ENCODE measurements at regions not wholly inside any gene's neighbourhood (a gene's known extent, or its start where the extent isn't known, plus 50 kb on each side); places are given as distances from the start of the nearest gene placed in this dataset.

- Histone ChIP-seq H3K36me3 (replicated peaks in 1 of 2; ENCODE audit: control insufficient read depth in 2 of 2, insufficient read depth in 2 of 2, low read length in 2 of 2) (no peaks in the 10 kb centered on the region), H2BK120ac (ENCODE audit: low read depth, low read length) (no peak overlapping the region), H3K27me3 (ENCODE audit: control insufficient read depth in 3 of 3, insufficient read depth in 3 of 3, low read depth in 1 of 3, low read length in 3 of 3) (no peaks in the 10 kb centered on the region), H2AK5ac (ENCODE audit: low read depth, low read length) (no peak overlapping the region), H2BK15ac (ENCODE audit: low read length) (no peak overlapping the region), H3K79me1 (ENCODE audit: low read depth, low read length) (no peaks in the 10 kb centered on the region), H3K14ac (ENCODE audit: low read length) (no peak overlapping the region), H3K4me3 (ENCODE audit: low read length in 2 of 2) (no peak overlapping the region), H3K9me3 (replicated peaks in 1 of 2; ENCODE audit: control insufficient read depth in 2 of 2, insufficient read depth in 1 of 2, low read depth in 1 of 2, low read length in 2 of 2) (peaks cover 0 to 3% of the 10 kb centered on the region in 2 donors), H4K91ac (ENCODE audit: low read depth, low read length, poor library complexity) (no peak overlapping the region), H3K23ac (ENCODE audit: low read depth, low read length, poor library complexity) (no peak overlapping the region), H2AFZ (ENCODE audit: low read length) (no peak overlapping the region), H2BK12ac (ENCODE audit: low read length) (no peak overlapping the region), H3K4ac (ENCODE audit: low read length) (no peak overlapping the region), H3K18ac (ENCODE audit: low read length) (no peak overlapping the region), H3K4me1 (ENCODE audit: control insufficient read depth in 2 of 2, insufficient read depth in 1 of 2, low read depth in 1 of 2, low read length in 2 of 2) (peaks cover 0 to 6% of the 10 kb centered on the region in 2 donors), H4K8ac (ENCODE audit: low read depth, low read length) (no peak overlapping the region), H2BK5ac (ENCODE audit: low read length) (no peak overlapping the region), H3K4me2 (ENCODE audit: insufficient read depth, low read length, poor library complexity, severe bottlenecking) (no peak overlapping the region), H3K9ac (ENCODE audit: low read depth, low read length, poor library complexity) (no peak overlapping the region), H3K27ac (replicated peaks; ENCODE audit: low read length) (no peak overlapping the region)
- no CpG with 5 or more reads among the region's 8 CpGs for WGBS, 2 donors (ENCODE audit: extremely low coverage in 2 of 2, insufficient read length in 2 of 2, insufficient replicate concordance in 1 of 2)
- no peak for DNase-seq (ENCODE audit: low spot score)
Observed at GRCh38 chr16:17632667-17633066, 161.9 kb upstream of the XYLT1 start.

DNA sequence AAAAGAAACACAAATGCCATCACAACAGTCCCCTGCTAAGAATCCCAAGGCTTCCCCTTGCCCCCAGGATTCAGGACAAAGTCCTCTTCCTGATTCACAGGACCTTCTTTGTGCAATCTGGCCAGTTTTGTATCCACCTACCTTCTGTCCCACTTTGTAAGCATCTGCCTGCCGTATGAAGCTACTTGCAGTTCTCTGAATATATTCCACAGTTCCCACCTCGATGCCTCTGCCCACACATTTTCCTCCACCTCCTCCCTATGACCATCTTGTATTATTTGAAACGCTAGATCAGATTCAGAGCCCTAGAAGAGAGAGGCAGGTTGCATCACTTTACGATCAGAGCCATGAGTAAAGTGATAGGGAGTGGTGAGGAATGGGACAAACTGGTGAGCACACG, 159.2 kb upstream of the XYLT1 start:
- H2AFZ ChIP-seq (ENCODE audit: low read length), result no peak overlapping the region
- H2BK15ac ChIP-seq (ENCODE audit: low read length), result no peak overlapping the region
- no peaks in the 10 kb centered on the region for H3K27me3 ChIP-seq (ENCODE audit: control insufficient read depth in 3 of 3, insufficient read depth in 3 of 3, low read depth in 1 of 3, low read length in 3 of 3)
- no peak overlapping the region for H2AK5ac ChIP-seq (ENCODE audit: low read depth, low read length)
- H2BK120ac ChIP-seq (ENCODE audit: low read depth, low read length), result no peak overlapping the region
- no peak overlapping the region for H3K14ac ChIP-seq (ENCODE audit: low read length)
- H4K91ac ChIP-seq (ENCODE audit: low read depth, low read length, poor library complexity), result no peak overlapping the region
- peaks cover 0 to 5% of the 10 kb centered on the region in 2 donors for H3K9me3 ChIP-seq (replicated peaks in 1 of 2; ENCODE audit: control insufficient read depth in 2 of 2, insufficient read depth in 1 of 2, low read depth in 1 of 2, low read length in 2 of 2)
- no peak for DNase-seq (ENCODE audit: low spot score)
- no peak overlapping the region for H2BK5ac ChIP-seq (ENCODE audit: low read length)
- no peak overlapping the region for H3K4me2 ChIP-seq (ENCODE audit: insufficient read depth, low read length, poor library complexity, severe bottlenecking)
- no peak overlapping the region for H3K27ac ChIP-seq (replicated peaks; ENCODE audit: low read length)
- H3K4ac ChIP-seq (ENCODE audit: low read length), result no peak overlapping the region
- H3K4me1 ChIP-seq (ENCODE audit: control insufficient read depth in 2 of 2, insufficient read depth in 1 of 2, low read depth in 1 of 2, low read length in 2 of 2), result peaks cover 0 to 6% of the 10 kb centered on the region in 2 donors
- no peak overlapping the region for H2BK12ac ChIP-seq (ENCODE audit: low read length)
- H3K4me3 ChIP-seq (ENCODE audit: low read length in 2 of 2), result no peak overlapping the region
- H3K9ac ChIP-seq (ENCODE audit: low read depth, low read length, poor library complexity), result no peak overlapping the region
- H4K8ac ChIP-seq (ENCODE audit: low read depth, low read length), result no peak overlapping the region
- H3K79me1 ChIP-seq (ENCODE audit: low read depth, low read length), result no peaks in the 10 kb centered on the region
- no peaks in the 10 kb centered on the region for H3K36me3 ChIP-seq (replicated peaks in 1 of 2; ENCODE audit: control insufficient read depth in 2 of 2, insufficient read depth in 2 of 2, low read length in 2 of 2)
- H3K23ac ChIP-seq (ENCODE audit: low read depth, low read length, poor library complexity), result no peak overlapping the region
- WGBS, 2 donors (ENCODE audit: extremely low coverage in 2 of 2, insufficient read length in 2 of 2, insufficient replicate concordance in 1 of 2), result no CpG with 5 or more reads among the region's 5 CpGs
- no peak overlapping the region for H3K18ac ChIP-seq (ENCODE audit: low read length)

GRCh38 chr16:17628983-17629382, 158.2 kb upstream of the XYLT1 start:
- no peak overlapping the region for H3K4ac ChIP-seq (ENCODE audit: low read length)
- no peak overlapping the region for H4K91ac ChIP-seq (ENCODE audit: low read depth, low read length, poor library complexity)
- no peak overlapping the region for H3K18ac ChIP-seq (ENCODE audit: low read length)
- no peak overlapping the region for H2AFZ ChIP-seq (ENCODE audit: low read length)
- no peak overlapping the region for H3K4me2 ChIP-seq (ENCODE audit: insufficient read depth, low read length, poor library complexity, severe bottlenecking)
- H2BK12ac ChIP-seq (ENCODE audit: low read length), result no peak overlapping the region
- no peak overlapping the region for H4K8ac ChIP-seq (ENCODE audit: low read depth, low read length)
- peaks cover 0 to 6% of the 10 kb centered on the region in 2 donors for H3K4me1 ChIP-seq (ENCODE audit: control insufficient read depth in 2 of 2, insufficient read depth in 1 of 2, low read depth in 1 of 2, low read length in 2 of 2)
- no peak overlapping the region for H2BK5ac ChIP-seq (ENCODE audit: low read length)
- H3K23ac ChIP-seq (ENCODE audit: low read depth, low read length, poor library complexity), result no peak overlapping the region
- WGBS, 2 donors (ENCODE audit: extremely low coverage in 2 of 2, insufficient read length in 2 of 2, insufficient replicate concordance in 1 of 2), result no CpG with 5 or more reads among the region's 1 CpG
- H2BK120ac ChIP-seq (ENCODE audit: low read depth, low read length), result no peak overlapping the region
- no peak overlapping the region for H2BK15ac ChIP-seq (ENCODE audit: low read length)
- no peak overlapping the region for H3K27ac ChIP-seq (replicated peaks; ENCODE audit: low read length)
- H3K14ac ChIP-seq (ENCODE audit: low read length), result no peak overlapping the region
- no peak overlapping the region for H3K4me3 ChIP-seq (ENCODE audit: low read length in 2 of 2)
- H3K9ac ChIP-seq (ENCODE audit: low read depth, low read length, poor library complexity), result no peak overlapping the region
- peaks cover 0 to 5% of the 10 kb centered on the region in 2 donors for H3K9me3 ChIP-seq (replicated peaks in 1 of 2; ENCODE audit: control insufficient read depth in 2 of 2, insufficient read depth in 1 of 2, low read depth in 1 of 2, low read length in 2 of 2)
- H3K36me3 ChIP-seq (replicated peaks in 1 of 2; ENCODE audit: control insufficient read depth in 2 of 2, insufficient read depth in 2 of 2, low read length in 2 of 2), result no peaks in the 10 kb centered on the region
- H2AK5ac ChIP-seq (ENCODE audit: low read depth, low read length), result no peak overlapping the region
- H3K27me3 ChIP-seq (ENCODE audit: control insufficient read depth in 3 of 3, insufficient read depth in 3 of 3, low read depth in 1 of 3, low read length in 3 of 3), result no peaks in the 10 kb centered on the region
- H3K79me1 ChIP-seq (ENCODE audit: low read depth, low read length), result no peaks in the 10 kb centered on the region
- DNase-seq (ENCODE audit: low spot score), result no peak

- Histone ChIP-seq H4K91ac (ENCODE audit: low read depth, low read length, poor library complexity) (no peak overlapping the region), H3K27ac (replicated peaks; ENCODE audit: low read length) (no peak overlapping the region), H3K4ac (ENCODE audit: low read length) (no peak overlapping the region), H3K9me3 (replicated peaks in 1 of 2; ENCODE audit: control insufficient read depth in 2 of 2, insufficient read depth in 1 of 2, low read depth in 1 of 2, low read length in 2 of 2) (peaks cover 0 to 2% of the 10 kb centered on the region in 2 donors), H2AFZ (ENCODE audit: low read length) (no peak overlapping the region), H2BK5ac (ENCODE audit: low read length) (no peak overlapping the region), H3K27me3 (ENCODE audit: control insufficient read depth in 3 of 3, insufficient read depth in 3 of 3, low read depth in 1 of 3, low read length in 3 of 3) (peaks cover 0 to 6% (median 0%) of the 10 kb centered on the region in 3 experiments), H3K9ac (ENCODE audit: low read depth, low read length, poor library complexity) (no peak overlapping the region), H2BK15ac (ENCODE audit: low read length) (no peak overlapping the region), H2BK12ac (ENCODE audit: low read length) (no peak overlapping the region), H2AK5ac (ENCODE audit: low read depth, low read length) (no peak overlapping the region), H3K4me2 (ENCODE audit: insufficient read depth, low read length, poor library complexity, severe bottlenecking) (no peak overlapping the region), H3K36me3 (replicated peaks in 1 of 2; ENCODE audit: control insufficient read depth in 2 of 2, insufficient read depth in 2 of 2, low read length in 2 of 2) (no peaks in the 10 kb centered on the region), H3K4me3 (ENCODE audit: low read length in 2 of 2) (no peak overlapping the region), H2BK120ac (ENCODE audit: low read depth, low read length) (no peak overlapping the region), H3K23ac (ENCODE audit: low read depth, low read length, poor library complexity) (no peak overlapping the region), H3K14ac (ENCODE audit: low read length) (no peak overlapping the region), H3K4me1 (ENCODE audit: control insufficient read depth in 2 of 2, insufficient read depth in 1 of 2, low read depth in 1 of 2, low read length in 2 of 2) (no peaks in the 10 kb centered on the region), H3K18ac (ENCODE audit: low read length) (no peak overlapping the region), H3K79me1 (ENCODE audit: low read depth, low read length) (no peaks in the 10 kb centered on the region), H4K8ac (ENCODE audit: low read depth, low read length) (no peak overlapping the region)
- no peak for DNase-seq (ENCODE audit: low spot score)
- WGBS, 2 donors (ENCODE audit: extremely low coverage in 2 of 2, insufficient read length in 2 of 2, insufficient replicate concordance in 1 of 2), result no CpG with 5 or more reads among the region's 3 CpGs
Observed at GRCh38 chr16:17622366-17622765, 151.6 kb upstream of the XYLT1 start.

All from neuronal stem cell (in vitro differentiated cells).